Mammary epithelial cell (primary cell): ENCODE measurements at regions not wholly inside any gene's neighbourhood (a gene's known extent, or its start where the extent isn't known, plus 50 kb on each side); places are given as distances from the start of the nearest gene placed in this dataset.

Experiments
- EZH2 ChIP-seq: IDR thresholded peaks from 2 replicates; pipeline ENCODE4 v1.6.1; 2012; ENCODE audit warnings: low read length, inconsistent platforms, borderline replicate concordance
- TF ChIP-seq, protein P1 (sequence below), 2 donors: IDR thresholded peaks in 1 of 2; conservative IDR thresholded peaks in 1 of 2; 2 replicates each; pipeline ENCODE4 v1.5.1; 2011 to 2012; ENCODE audit warnings: inconsistent platforms in 2 of 2, low read length in 2 of 2, mild to moderate bottlenecking in 2 of 2, control low read depth in 1 of 2, low read depth in 1 of 2; ENCODE audit not compliant: insufficient read depth in 1 of 2; ENCODE audit errors: extremely low read depth in 1 of 2

- TF ChIP-seq, protein P1, sequence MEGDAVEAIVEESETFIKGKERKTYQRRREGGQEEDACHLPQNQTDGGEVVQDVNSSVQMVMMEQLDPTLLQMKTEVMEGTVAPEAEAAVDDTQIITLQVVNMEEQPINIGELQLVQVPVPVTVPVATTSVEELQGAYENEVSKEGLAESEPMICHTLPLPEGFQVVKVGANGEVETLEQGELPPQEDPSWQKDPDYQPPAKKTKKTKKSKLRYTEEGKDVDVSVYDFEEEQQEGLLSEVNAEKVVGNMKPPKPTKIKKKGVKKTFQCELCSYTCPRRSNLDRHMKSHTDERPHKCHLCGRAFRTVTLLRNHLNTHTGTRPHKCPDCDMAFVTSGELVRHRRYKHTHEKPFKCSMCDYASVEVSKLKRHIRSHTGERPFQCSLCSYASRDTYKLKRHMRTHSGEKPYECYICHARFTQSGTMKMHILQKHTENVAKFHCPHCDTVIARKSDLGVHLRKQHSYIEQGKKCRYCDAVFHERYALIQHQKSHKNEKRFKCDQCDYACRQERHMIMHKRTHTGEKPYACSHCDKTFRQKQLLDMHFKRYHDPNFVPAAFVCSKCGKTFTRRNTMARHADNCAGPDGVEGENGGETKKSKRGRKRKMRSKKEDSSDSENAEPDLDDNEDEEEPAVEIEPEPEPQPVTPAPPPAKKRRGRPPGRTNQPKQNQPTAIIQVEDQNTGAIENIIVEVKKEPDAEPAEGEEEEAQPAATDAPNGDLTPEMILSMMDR (conservative IDR thresholded peaks at IDR 0.05 in 1 of 2, IDR thresholded peaks at IDR 0.05 in 1 of 2; ENCODE audit: extremely low read depth in 1 of 2, insufficient read depth in 1 of 2, low read depth in 1 of 2, low read length in 2 of 2) = no peak
- no peak for TF ChIP-seq EZH2
Measured at GRCh38 chr2:71930049-71930681, 217.5 kb downstream of the CYP26B1 start.
